ENCODE measurements at regions not wholly inside any gene's neighbourhood (a gene's known extent, or its start where the extent isn't known, plus 50 kb on each side); places are given as distances from the start of the nearest gene placed in this dataset.

- TF ChIP-seq, protein P1, sequence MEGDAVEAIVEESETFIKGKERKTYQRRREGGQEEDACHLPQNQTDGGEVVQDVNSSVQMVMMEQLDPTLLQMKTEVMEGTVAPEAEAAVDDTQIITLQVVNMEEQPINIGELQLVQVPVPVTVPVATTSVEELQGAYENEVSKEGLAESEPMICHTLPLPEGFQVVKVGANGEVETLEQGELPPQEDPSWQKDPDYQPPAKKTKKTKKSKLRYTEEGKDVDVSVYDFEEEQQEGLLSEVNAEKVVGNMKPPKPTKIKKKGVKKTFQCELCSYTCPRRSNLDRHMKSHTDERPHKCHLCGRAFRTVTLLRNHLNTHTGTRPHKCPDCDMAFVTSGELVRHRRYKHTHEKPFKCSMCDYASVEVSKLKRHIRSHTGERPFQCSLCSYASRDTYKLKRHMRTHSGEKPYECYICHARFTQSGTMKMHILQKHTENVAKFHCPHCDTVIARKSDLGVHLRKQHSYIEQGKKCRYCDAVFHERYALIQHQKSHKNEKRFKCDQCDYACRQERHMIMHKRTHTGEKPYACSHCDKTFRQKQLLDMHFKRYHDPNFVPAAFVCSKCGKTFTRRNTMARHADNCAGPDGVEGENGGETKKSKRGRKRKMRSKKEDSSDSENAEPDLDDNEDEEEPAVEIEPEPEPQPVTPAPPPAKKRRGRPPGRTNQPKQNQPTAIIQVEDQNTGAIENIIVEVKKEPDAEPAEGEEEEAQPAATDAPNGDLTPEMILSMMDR (IDR thresholded peaks at IDR 0.05) = no peak
- TF ChIP-seq POLR2A (IDR thresholded peaks at IDR 0.05) (no peak), POLR2AphosphoS5 (IDR thresholded peaks at IDR 0.05) (no peak)
These were observed 252.7 kb downstream of the ZEB2 start for GRCh38 chr2:144267239-144267638.
